Thyroid gland (tissue), 4 donors: ENCODE measurements at regions not wholly inside any gene's neighbourhood (a gene's known extent, or its start where the extent isn't known, plus 50 kb on each side); places are given as distances from the start of the nearest gene placed in this dataset.

Experiments
- POLR2A ChIP-seq, 2 donors: fragments of 450-650 bp; IDR thresholded peaks; one replicate each; pipeline ENCODE4 v1.6.1; 2017; ENCODE audit warnings: antibody characterized with exemption in 2 of 2, mild to moderate bottlenecking in 2 of 2, moderate library complexity in 1 of 2
- TF ChIP-seq, protein P1 (sequence below), 6 experiments: fragments of 200-600 bp in 3 of 6; fragments of 450-650 bp in 3 of 6; sonication (generic) in 3 of 6; IDR thresholded peaks; one replicate each; pipeline ENCODE4 v1.5.1; 2016 to 2019; ENCODE audit warnings: antibody characterized with exemption in 6 of 6, mild to moderate bottlenecking in 2 of 6, inconsistent platforms in 1 of 6, moderate library complexity in 1 of 6

DNA sequence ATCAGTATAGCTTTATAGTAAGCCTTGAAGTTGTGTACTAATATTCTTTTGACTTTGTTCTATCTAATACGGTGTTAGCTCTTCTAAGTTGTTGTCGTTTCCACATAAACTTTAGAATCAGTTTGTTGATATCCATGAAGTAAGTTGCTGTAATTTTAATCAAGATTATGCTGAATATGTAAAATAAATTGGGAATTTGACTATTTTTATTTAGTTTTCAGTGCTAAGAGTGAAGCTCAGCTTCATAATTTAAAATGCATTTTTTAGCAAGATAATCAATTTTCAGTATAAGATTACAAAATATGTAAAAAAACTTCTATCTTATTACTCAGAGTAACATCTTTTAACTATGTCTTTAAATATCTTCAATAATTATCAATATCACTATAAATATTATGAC is 1374.8 kb downstream of the PCDH7 start:
- TF ChIP-seq, protein P1, sequence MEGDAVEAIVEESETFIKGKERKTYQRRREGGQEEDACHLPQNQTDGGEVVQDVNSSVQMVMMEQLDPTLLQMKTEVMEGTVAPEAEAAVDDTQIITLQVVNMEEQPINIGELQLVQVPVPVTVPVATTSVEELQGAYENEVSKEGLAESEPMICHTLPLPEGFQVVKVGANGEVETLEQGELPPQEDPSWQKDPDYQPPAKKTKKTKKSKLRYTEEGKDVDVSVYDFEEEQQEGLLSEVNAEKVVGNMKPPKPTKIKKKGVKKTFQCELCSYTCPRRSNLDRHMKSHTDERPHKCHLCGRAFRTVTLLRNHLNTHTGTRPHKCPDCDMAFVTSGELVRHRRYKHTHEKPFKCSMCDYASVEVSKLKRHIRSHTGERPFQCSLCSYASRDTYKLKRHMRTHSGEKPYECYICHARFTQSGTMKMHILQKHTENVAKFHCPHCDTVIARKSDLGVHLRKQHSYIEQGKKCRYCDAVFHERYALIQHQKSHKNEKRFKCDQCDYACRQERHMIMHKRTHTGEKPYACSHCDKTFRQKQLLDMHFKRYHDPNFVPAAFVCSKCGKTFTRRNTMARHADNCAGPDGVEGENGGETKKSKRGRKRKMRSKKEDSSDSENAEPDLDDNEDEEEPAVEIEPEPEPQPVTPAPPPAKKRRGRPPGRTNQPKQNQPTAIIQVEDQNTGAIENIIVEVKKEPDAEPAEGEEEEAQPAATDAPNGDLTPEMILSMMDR (IDR thresholded peaks at IDR 0.05), result no peak
- no peak for TF ChIP-seq POLR2A (IDR thresholded peaks at IDR 0.05)
